A673 (cell line): ENCODE measurements at regions not wholly inside any gene's neighbourhood (a gene's known extent, or its start where the extent isn't known, plus 50 kb on each side); places are given as distances from the start of the nearest gene placed in this dataset.

Experiments used
- BruUV-seq: library from RNA; stranded (reverse); fragments of 400-500 nt; replicated peaks from 2 replicates; lab custom pipeline; 2021; lab: Mats Ljungman, UMichigan
- CTCF ChIA-PET: fragments of 300-600 bp; sonication (Branson Sonifier 250); formaldehyde crosslinking; loops from one replicate; lab custom pipeline; 2022; ENCODE audit warnings: antibody characterized with exemption; lab: Charles Lee
- POLR2A ChIA-PET: fragments of 300-600 bp; sonication (Branson Sonifier 250); formaldehyde crosslinking; loops from one replicate; lab custom pipeline; 2022; ENCODE audit warnings: antibody characterized with exemption; ENCODE audit not compliant: low non-redundant PET; lab: Charles Lee
- DNase-seq: peaks from one replicate; pipeline ENCODE4 v3.0.0-alpha.2; 2015; ENCODE audit warnings: low spot score
- H3K27ac ChIP-seq: fragments of 200-600 bp; sonication (generic); 2 replicates; pipeline ENCODE4 v1.5.1; 2016; ENCODE audit warnings: mixed run types, low read depth, mild to moderate bottlenecking, mixed read lengths, antibody characterized with exemption, low read length; ENCODE audit not compliant: poor library complexity, severe bottlenecking
- H3K27me3 ChIP-seq: fragments of 200-600 bp; sonication (generic); replicated peaks from 2 replicates; pipeline ENCODE4 v1.6.1; 2017; ENCODE audit warnings: mixed run types, low read depth, mild to moderate bottlenecking, mixed read lengths, antibody characterized with exemption, low read length; ENCODE audit not compliant: insufficient read depth, poor library complexity
- H3K36me3 ChIP-seq: fragments of 200-600 bp; sonication (generic); 2 replicates; pipeline ENCODE4 v1.6.1; 2016; ENCODE audit warnings: mixed run types, mild to moderate bottlenecking, mixed read lengths, antibody characterized with exemption, low read length; ENCODE audit not compliant: insufficient read depth, poor library complexity, severe bottlenecking
- H3K4me1 ChIP-seq: fragments of 200-600 bp; sonication (generic); 2 replicates; pipeline ENCODE4 v1.6.1; 2017; ENCODE audit warnings: mixed run types, mild to moderate bottlenecking, mixed read lengths, antibody characterized with exemption, low read length; ENCODE audit not compliant: insufficient read depth, poor library complexity, severe bottlenecking
- H3K4me3 ChIP-seq: fragments of 200-600 bp; sonication (generic); 2 replicates; pipeline ENCODE4 v1.5.1; 2016; ENCODE audit warnings: low read depth, mixed run types, mild to moderate bottlenecking, mixed read lengths, low read length; ENCODE audit not compliant: poor library complexity, severe bottlenecking
- H3K9me3 ChIP-seq: fragments of 200-600 bp; sonication (generic); 2 replicates; pipeline ENCODE4 v1.6.1; 2016; ENCODE audit warnings: mixed run types, low read depth, mild to moderate bottlenecking, mixed read lengths, antibody characterized with exemption, low read length; ENCODE audit not compliant: poor library complexity, severe bottlenecking
- CTCF ChIP-seq: fragments of 300-800, 200-600 bp; sonication (generic); conservative IDR thresholded peaks from 2 replicates; pipeline ENCODE4 v1.5.1; 2017; ENCODE audit warnings: low read depth, mild to moderate bottlenecking, antibody characterized with exemption, low read length, moderate library complexity, mixed read lengths
- EZH2 ChIP-seq: fragments of 200-600 bp; sonication (generic); IDR thresholded peaks from 2 replicates; pipeline ENCODE4 v1.6.1; 2017; ENCODE audit warnings: borderline replicate concordance, low read depth, mild to moderate bottlenecking, mixed read lengths, antibody characterized with exemption, low read length; ENCODE audit not compliant: poor library complexity, severe bottlenecking
- intact Hi-C: fragments of 100-400 bp; cut with micrococcal nuclease; formaldehyde crosslinking; loops from one replicate; pipeline ENCODE4 v1.10.0; 2022; ENCODE audit not compliant: unreplicated experiment

DNA sequence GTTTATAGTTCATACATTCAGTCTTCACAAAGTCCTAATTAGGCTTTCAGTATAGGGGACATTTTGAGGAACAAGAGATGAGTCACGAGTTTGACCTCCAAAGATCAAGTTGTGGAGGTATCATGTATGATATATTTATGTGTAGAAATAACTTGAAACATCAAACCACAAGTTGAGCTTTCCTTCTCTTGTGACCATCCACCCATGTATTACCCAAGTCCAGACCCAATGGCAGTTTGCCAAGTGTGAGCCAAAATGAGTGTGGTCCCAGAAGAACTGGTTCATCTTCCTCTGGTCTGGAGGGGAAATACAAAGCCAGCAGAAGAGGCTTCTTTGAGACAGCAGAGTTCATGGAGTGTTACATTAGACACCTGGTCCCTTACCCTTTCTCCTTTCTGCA, 104.9 kb downstream of the ATP23 start:
- H3K27me3 ChIP-seq = no peaks in the 10 kb centered on the region
- ChIA-PET CTCF (no interaction called here), POLR2A (no interaction called here)
- intact Hi-C loops = no loop called here
- no TSS peak for BruUV-seq
- no peaks in the 10 kb centered on the region for H3K9me3 ChIP-seq
- H3K27ac ChIP-seq = no peak overlapping the region
- no peaks in the 10 kb centered on the region for H3K36me3 ChIP-seq
- no peak for TF ChIP-seq EZH2
- TF ChIP-seq CTCF = no peak
- no peaks in the 10 kb centered on the region for H3K4me1 ChIP-seq
- no peak for DNase-seq
- no peak overlapping the region for H3K4me3 ChIP-seq

DNA sequence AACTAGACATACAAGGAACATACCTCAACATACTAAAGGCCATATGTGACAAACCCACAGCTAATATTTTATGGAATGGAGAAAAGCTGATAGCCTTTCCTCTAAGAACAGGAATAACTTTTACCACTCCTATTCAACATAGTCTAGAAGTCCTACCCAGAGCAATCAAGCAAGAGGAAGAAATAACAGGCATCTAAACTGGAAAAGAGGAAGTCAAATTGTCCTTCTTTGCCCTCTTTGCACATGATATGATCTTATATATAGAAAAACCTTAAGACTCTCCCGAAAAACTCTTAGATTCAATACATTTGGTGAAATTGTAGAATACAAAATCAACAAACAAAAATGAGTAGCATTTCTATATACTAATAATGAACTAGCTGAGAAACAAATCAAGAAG, 110.0 kb downstream of the ATP23 start:
- H3K9me3 ChIP-seq = no peaks in the 10 kb centered on the region
- ChIA-PET POLR2A (no interaction called here), CTCF (no interaction called here)
- no peak overlapping the region for H3K4me3 ChIP-seq
- H3K4me1 ChIP-seq = no peaks in the 10 kb centered on the region
- TF ChIP-seq CTCF (no peak), EZH2 (no peak)
- intact Hi-C loops = no loop called here
- no peaks in the 10 kb centered on the region for H3K27me3 ChIP-seq
- DNase-seq = no peak
- no peak overlapping the region for H3K27ac ChIP-seq
- BruUV-seq = no TSS peak
- no peaks in the 10 kb centered on the region for H3K36me3 ChIP-seq

- CTCF ChIA-PET = no interaction called here
- TF ChIP-seq CTCF = no peak
- TF ChIP-seq EZH2 = no peak
- no peaks in the 10 kb centered on the region for H3K4me1 ChIP-seq
These were observed 123.3 kb downstream of the ATP23 start for GRCh38 chr12:58064666-58065065.

More at GRCh38 chr12:58064666-58065065, 123.3 kb downstream of the ATP23 start:
- no peaks in the 10 kb centered on the region for H3K36me3 ChIP-seq
- H3K27ac ChIP-seq = no peak overlapping the region
- intact Hi-C loops = no loop called here
- H3K4me3 ChIP-seq = no peak overlapping the region
- no peak for DNase-seq
- no peaks in the 10 kb centered on the region for H3K9me3 ChIP-seq
- no peaks in the 10 kb centered on the region for H3K27me3 ChIP-seq
- no TSS peak for BruUV-seq
- POLR2A ChIA-PET = interaction anchor here (1.1 kb wide), 1 partner anchor 9 kb away, joined by 3 read pairs; no protein-coding TSS in a partner anchor
